ENCODE measurements at regions not wholly inside any gene's neighbourhood (a gene's known extent, or its start where the extent isn't known, plus 50 kb on each side); places are given as distances from the start of the nearest gene placed in this dataset.
"Not testable (repeated sequence)": the region's sequence is repeated elsewhere in the genome, so short reads cannot be mapped to it uniquely, and the experiment has no call there.

GRCh38 chr10:9848981-9849380, 1168.7 kb upstream of the CELF2 start:
- DNase-seq = no peak

GRCh38 chr10:9850415-9850814, 1167.3 kb upstream of the CELF2 start:
- no peak for DNase-seq

DNA sequence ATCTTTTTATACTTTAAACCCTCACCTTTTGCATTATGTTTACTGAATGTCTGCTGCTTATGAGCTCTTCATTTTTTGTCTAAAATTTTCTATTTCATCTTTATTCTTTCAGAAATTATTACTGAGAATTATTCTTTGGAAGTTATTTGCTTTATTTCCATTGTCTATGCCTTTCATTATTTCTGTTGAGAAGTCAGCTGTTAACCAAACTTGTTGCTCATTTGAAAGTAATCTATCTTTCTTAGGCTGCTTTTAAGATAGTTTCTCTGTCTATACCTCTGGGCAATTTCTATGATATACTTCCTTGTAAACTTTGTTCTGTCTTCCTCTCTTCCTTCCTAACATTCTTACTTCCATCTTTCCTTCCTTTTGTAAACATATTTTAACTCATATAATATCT, 1165.9 kb upstream of the CELF2 start:
- no peak for DNase-seq

GRCh38 chr10:9853405-9854355, 1164.0 kb upstream of the CELF2 start:
- no peak for DNase-seq

- DNase-seq = not testable (repeated sequence)
These were observed 1162.2 kb upstream of the CELF2 start for GRCh38 chr10:9855451-9855850.

GRCh38 chr10:9858816-9859215, 1158.9 kb upstream of the CELF2 start:
- no peak for DNase-seq

- no peak for DNase-seq
These were observed 1157.6 kb upstream of the CELF2 start for GRCh38 chr10:9860045-9860444.

- DNase-seq = no peak
These were observed 1154.0 kb upstream of the CELF2 start for GRCh38 chr10:9863559-9864121.

GRCh38 chr10:9868499-9868898, 1149.2 kb upstream of the CELF2 start:
- DNase-seq = no peak

GRCh38 chr10:9869205-9869604, 1148.5 kb upstream of the CELF2 start:
- no peak for DNase-seq

DNA sequence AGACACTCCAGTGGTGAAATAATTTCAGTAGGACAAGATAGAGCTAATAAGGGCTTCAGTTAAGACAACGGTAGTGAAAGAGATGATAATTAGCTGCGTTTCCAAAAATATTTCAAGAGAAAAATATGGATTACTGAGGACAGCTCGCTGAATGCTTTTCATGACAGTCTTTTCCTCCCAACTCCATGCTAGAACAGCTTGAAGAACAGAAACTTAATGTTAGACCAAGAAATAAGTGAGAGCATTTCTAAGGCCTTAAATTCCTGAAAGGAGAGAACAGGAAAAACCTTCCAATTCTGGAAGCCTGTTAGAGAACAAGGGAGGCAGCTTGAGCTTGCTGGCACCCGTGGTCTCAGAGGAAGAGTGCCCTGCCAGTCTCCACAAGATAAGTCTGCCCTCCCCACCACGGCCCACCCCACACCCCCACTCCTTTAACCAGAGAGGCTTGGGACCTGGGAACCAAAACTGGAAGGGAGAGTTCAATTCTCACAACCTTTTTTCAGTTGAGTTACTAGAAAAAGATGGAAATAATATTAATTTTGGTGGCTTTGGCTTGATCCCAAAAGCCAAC, 1148.0 kb upstream of the CELF2 start:
- no peak for DNase-seq

DNA sequence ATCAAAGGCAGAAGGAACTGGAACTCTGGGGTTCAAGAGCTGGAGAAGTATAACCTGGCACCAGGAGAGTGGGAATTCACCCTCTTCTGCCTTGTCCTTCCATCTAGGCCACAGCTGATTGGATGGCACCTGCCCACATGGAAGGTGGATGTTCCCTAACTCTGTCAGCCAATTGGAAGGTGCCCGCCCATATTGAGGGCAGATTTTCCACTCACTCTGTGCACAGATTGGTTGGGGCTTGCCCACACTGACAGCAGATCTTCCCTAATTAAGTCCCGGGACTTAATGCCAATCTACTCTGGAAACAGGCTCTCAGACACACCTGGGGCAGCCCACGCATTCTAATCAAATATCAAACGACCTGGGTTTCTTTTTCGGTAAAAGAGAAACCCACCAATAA, 1142.3 kb upstream of the CELF2 start:
- DNase-seq = no peak

GRCh38 chr10:9877978-9878377, 1139.7 kb upstream of the CELF2 start:
- DNase-seq = no peak

- no peak for DNase-seq
These were observed 1139.3 kb upstream of the CELF2 start for GRCh38 chr10:9878383-9878782.

DNA sequence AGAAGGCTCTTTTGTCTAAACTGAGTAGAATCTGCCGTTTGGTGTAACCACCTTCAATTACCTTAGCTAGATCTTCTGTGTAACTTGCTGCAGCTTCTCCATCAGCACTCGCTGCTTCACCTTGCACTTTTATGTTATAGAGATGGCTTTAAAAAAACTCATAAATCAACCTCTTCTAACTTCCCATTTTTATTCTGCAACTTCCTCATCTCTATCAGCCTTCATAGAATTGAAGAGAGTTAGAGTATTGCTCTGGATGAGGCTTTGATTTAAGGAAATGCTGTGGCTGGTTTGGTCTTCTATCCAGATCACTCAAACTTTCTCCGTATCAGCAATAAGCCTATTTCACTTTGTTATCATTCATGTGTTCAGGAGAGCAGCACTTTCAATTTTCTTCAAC, 1131.9 kb upstream of the CELF2 start:
- DNase-seq = no peak

DNA sequence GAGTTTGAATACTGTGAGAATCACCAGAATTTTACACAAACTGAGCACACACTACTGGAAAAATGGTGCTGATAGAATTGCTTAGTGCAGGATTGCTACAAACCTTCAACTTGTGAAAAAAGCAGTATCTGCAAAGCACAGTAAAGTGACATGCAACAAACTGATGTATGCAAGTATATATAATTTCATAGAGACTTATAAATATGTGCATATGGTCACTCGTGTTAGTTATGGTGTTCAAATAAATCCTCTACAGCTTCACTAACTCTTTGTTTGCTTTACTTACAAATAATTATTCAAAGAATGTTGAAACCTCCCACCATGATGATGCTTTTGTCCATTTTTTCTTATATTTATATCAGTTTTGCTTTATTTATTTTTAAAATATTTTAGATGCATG, 1130.9 kb upstream of the CELF2 start:
- no peak for DNase-seq

DNA sequence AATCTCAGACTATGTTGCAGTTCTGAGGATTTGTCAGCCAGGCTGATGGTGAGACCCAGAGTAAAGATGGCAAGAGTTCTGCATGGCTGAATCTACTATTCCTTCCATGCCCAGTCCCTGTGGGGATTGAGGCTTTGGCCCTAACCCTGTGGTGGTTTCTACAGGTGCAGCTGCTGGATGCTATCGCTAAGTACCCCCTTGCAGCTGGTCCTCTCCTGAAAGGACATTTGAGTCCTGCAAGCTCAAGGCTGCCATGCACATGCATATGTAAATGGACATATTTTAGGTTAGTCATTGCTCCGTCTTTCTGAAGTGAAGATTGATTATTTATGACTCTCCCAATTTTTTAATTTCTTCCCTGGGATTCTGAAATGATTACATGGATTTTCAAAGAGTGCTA, 1122.2 kb upstream of the CELF2 start:
- DNase-seq = no peak

GRCh38 chr10:9895981-9896380, 1121.7 kb upstream of the CELF2 start:
- DNase-seq = no peak

GRCh38 chr10:9898633-9899395, 1118.9 kb upstream of the CELF2 start:
- no peak for DNase-seq

- no peak for DNase-seq
These were observed 1116.9 kb upstream of the CELF2 start for GRCh38 chr10:9900751-9901150.

DNA sequence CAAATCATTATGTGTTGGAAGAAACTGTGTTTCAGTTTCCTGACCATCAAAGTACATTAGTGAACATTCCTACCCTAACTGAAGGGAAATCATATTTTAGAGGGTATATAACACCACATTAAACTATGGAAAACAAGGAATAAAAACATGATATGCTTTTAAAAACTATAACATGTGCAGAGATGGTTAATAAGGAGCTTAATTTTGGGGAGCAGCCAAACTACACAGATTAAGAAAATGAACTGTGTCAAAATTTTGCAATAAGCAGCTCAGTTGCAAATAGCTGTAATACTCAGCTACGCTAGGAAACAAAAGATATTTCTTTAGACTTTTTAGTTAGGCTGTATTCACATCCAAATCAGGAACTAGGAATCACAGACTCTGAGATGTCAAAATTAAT, 1115.7 kb upstream of the CELF2 start:
- no peak for DNase-seq

- DNase-seq = no peak
These were observed 1107.2 kb upstream of the CELF2 start for GRCh38 chr10:9910446-9910845.

- no peak for DNase-seq
These were observed 1106.2 kb upstream of the CELF2 start for GRCh38 chr10:9911488-9911887.
